GM19035 (cell line): ENCODE measurements at regions not wholly inside any gene's neighbourhood (a gene's known extent, or its start where the extent isn't known, plus 50 kb on each side); places are given as distances from the start of the nearest gene placed in this dataset.
"Not testable (repeated sequence)": the region's sequence is repeated elsewhere in the genome, so short reads cannot be mapped to it uniquely, and the experiment has no call there.

ENCODE experiments used
- ATAC-seq: cut with Tn5 transposase; IDR thresholded peaks from one replicate; pipeline ENCODE4 v1.9.1; 2021; ENCODE audit not compliant: unreplicated experiment

DNA sequence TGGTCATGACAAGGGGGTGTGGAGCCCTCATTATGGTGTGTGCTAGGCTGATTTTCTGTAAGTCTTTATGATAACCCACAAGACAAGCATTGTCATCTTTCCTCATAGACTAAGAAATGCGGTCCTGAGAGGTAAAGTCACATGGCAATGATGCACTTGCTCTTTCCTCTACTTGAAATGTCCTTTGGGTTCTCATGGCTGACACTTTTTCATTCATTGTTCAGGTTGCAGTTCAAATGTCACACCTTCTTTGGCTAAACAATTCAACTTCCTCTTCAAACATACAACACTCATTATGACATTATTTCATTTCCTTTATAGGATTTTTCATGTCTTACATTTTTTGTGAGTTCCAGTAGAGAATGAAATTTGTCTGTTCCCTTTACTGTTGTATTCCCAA, 323.6 kb upstream of the PRR16 start:
- ATAC-seq: no peak

DNA sequence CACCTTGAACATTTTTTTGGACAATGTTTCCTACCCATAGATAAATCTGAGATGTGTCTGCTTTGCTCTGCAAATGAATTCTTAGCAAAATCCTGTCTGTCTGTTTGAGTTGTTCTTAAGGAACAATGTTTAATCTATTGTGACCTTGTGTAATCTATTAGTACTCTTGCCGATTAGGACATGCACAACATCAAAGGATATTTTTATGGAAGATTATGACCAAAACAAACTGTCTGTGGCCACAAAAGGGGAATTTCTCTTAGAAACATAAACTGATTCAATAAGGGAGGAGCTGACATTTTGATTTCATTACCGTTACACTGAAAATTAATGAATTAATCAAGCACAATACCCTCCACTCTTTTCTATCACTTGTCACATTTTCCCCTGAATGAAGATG, 323.0 kb upstream of the PRR16 start:
- ATAC-seq: no peak

DNA sequence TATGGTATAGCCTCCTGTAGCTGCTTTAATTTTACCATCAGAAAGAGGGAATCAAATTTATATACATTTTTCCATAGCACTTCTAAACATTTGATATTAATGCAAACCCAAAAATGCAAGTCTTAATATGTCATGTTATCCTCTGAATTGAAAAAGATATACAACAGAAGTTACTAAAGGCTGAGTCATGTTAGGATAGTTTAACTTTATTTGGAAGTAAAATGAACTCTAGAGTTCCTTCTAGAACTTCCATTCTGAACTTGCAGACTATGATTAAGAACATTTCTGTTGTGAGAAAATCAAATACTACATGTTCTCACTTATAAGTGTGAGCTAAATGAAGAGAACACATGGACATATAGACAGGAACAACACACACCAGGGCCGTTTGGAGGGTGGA, 317.3 kb upstream of the PRR16 start:
- ATAC-seq: no peak

DNA sequence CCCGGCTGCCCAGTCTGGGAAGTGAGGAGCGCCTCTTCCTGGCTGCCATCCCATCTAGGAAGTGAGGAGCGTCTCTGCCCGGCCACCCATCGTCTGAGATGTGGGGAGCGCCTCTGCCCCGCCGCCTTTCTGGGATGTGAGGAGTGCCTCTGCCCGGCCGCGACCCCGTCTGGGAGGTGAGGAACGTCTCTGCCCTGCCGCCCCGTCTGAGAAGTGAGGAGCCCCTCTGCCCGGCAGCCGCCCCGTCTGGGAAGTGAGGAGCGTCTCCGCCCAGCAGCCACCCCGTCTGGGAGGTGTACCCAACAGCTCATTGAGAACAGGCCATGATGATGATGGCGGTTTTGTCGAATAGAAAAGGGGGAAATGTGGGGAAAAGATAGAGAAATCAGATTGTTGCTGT, 316.2 kb upstream of the PRR16 start:
- ATAC-seq: not testable (repeated sequence)

DNA sequence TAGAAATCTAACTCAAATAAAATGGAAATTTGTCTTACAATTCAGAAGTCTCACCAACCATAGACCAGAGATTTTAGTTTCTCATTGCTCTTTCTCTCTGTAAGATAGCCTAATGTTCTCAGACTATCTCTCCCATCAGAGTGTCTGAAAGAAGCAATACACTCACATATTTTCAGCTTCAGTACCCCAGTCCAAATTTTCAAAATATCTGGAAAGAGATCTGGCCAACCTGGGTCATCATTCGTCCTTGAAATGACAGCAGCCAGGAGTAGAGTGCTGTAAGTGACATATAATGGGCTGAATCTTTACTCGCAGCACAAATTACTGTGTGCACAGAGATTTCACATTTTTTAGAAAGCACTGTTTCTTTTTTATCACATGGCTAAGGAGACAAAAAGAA, 313.3 kb upstream of the PRR16 start:
- no peak for ATAC-seq

DNA sequence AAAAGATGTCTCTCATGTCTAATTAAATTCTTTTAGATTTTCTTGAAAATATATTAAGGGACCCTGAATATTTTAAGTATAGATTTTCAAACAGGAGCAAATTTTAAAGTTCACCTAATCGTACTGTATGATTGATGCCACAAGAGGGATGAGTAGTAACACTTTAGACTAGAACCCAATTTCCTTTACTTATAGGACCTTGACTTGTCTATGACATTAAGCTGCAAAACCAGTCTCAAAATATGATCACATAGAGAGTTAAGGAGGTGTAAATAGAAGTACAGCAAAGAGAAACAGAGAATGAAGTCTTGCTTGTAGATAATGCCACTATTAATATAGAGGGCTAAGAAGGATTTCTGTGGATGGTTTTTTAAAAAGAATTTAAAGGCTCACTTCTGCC, 312.9 kb upstream of the PRR16 start:
- no peak for ATAC-seq

DNA sequence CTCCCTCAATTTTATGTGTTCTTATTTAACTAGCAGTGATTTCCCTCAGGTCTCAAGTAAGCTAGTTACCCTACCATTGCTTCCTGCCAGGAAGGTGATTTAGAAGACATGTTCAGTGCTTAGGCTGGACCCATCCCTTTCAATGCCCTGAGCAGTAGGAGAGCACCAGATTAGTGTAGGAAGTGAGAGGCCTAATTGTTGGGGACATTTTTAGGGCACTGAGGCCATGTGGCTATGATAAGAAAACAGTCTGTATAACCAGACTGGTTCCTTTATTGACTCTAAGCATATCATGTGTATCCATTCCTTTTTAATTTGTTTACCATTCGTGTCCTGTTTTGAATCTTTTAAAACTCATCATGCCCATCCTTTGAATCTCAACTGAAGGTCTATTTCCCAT, 312.3 kb upstream of the PRR16 start:
- no peak for ATAC-seq

DNA sequence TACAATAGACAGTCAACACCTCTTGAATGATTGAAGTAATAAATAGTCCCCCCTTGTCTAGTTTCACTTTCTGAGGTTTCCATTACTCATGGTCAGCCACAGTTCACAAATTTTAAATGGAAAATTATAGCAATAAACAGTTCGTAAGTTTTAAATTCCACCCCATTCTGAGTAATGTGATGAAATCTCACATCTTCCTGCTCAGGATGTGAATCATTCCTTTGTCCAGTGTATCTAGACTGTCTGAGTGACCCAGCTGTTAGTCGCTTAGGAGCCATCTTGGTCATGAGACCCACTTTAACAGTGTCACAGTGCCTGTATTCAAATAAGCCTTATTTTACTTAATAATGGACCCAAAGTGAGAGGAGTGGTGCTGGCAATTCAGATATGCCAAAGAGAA, 311.6 kb upstream of the PRR16 start:
- no peak for ATAC-seq

DNA sequence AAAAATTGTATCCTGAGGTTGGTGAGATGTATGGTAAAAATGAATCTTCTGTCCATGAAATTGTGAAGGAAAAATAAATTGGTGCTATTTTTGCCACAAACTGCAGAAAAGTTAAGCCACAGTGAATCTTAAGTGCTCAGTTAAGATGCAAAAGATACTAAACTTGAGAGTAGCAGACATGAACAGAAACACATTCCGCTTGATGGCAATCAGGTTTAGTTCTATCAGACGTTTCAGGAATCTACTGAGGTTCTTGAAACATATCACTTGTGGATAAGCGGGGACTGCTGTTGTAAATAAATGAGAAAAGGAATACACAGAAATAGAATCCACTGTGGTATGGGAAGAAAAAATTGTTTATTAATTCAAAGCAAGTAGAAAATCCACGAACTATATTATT, 311.2 kb upstream of the PRR16 start:
- no peak for ATAC-seq

DNA sequence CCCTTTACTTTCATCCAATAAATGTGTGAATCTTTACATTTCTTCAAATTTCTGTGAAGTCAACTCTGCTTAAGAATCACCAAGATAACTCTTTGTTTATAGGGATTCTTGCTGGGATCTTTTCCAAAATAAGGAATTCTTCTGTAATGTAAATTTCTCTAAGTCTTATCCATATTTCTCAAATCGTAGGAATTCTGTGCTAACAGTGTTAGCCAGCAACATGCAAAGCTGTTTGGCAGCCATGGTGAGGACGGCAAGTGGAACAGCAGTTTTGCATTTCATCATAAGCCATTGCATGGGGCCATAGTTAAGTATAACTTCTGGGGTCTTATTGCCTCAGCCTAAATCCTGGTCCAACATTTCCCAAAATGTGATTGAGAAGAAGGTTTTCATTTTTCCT, 310.5 kb upstream of the PRR16 start:
- no peak for ATAC-seq

DNA sequence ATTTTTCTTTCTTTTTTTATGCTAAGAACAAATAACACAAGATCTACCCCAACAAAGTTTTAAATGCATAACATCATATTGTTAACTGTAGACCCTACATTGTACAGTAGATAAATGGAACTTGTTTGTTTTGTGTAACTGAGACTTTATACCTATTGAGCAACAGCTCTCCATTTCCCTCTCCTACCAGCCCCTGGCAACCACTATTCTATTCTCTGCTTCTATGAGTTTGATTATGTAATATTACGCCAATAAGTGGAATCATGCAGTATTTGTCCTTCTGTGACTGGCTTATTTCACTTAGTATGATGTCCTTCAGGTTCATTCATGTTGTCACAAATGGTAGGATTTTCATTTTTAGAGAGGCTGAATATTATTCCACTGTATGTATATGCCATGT, 308.2 kb upstream of the PRR16 start:
- no peak for ATAC-seq

DNA sequence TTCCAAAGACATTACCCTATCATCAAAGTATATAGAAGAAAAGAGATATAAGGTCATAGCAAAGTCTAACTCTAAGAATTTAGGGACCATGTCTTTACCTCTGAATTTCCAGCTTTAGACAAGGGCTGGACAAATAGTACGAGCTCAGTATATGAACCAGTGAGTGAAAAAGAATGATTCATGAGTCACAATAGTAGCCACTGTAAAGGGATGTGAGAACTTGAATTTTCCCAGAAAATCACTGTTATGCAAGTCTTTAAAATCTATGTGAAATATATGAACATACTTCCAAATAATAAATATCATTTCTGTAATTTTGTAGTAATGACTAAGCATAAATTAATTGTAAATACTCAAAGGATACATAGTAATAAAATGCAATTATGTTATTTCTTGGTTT, 305.9 kb upstream of the PRR16 start:
- ATAC-seq: no peak

DNA sequence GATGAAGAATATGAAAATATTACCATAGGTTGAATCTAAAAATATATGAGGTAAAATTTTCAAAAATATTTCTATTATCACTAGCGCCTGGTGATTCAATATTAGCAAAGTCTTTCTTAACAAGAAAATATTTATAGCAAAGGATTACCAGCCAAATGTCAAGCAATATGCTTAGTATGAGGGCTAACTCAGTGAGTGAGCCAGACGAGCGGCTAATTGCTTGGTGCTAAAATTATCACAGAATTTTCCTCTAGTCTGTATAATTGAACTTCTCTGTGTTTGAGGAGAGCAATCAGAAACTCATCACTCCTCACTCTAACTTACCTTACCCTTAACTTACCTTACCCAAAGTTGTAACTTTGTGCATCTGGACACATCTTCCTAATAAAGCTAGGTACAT, 304.9 kb upstream of the PRR16 start:
- ATAC-seq: no peak

DNA sequence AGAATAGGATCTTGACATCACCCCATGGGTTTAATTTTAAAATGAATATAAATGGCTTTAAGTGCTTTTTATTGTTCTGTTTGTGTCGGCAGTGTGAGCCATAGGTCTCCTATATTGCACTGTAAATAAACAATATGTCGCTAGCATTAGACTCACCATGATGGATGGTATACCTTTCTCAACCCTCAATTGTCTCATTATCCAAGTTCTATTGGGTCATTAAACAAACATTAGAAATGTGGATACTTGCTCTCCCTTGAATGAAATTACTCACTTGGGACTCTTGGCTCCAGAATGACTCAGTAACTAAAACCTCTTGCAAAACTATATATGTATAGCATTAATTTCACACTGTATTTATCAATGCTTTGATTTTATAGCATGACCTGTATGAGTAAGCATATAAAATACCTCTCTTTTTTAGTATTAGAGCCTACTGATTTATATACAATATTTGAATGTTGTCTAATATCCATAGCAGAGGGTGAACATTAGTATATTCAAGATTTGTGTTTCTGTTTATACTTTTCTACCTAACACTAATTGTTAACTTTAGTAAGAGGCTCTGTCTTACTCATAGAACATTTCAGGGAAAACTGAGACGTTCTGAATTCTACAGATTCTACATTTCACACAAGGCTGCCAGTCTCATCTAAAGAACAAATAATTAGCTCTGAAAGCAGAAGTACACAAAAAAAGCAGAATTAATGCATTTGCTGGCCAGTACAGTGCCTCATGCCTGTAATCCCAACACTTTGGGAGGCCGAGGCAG, 303.8 kb upstream of the PRR16 start:
- ATAC-seq: no peak

DNA sequence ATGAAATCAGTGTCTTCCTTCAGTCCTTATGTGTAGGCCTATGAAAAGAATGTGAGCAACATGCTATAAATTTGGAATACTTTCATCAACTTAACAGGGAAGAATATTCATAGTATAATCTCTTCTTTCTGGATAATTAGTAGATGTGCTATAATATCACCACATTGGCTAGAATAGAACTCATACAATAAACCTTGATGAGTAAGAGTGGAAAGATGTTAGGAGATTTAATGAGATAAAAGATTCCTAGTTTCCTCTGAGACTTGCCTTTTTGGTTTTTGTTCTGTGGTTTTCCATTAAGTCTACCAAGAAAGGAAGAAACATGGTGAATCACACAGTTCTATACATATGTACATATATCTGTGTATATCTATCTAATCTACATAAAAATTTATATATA, 301.8 kb upstream of the PRR16 start:
- ATAC-seq: no peak

DNA sequence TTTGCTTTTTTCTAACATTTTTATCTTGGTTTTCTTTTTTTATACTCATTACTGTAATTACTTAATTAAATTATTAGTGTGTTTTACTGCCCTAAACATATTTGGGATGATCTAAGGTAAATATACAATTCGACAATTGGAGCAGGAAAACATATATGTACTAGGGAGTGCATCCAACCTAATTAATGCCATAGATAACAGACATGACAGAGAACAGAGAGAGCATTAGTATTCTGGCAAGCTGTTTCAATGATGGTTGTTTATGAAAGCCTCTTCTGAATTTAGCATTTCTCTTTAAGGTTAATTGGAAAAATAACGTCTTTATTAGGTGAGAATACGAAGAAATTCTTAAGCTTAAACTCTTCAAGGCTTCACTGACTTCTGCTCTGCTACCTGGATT, 300.1 kb upstream of the PRR16 start:
- no peak for ATAC-seq

DNA sequence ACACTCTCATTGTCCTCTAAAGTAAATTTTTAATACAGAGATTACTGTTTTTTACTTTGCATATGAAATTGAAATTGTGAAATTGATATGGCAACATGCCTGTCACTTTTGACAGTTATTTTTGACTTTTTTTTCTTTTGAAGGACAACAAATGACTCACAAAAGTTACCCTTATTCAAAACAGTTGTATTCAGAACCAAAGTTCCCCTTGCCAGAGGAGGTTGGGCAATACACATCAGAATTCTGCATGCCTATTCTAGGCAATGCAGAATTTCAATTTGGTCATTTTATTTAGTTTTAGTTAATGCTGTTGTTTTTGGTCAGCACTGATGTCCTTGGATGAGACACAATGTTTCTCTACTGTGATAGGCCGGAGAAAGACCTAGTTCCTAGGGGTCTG, 299.1 kb upstream of the PRR16 start:
- peak; percentile 56 for ATAC-seq

DNA sequence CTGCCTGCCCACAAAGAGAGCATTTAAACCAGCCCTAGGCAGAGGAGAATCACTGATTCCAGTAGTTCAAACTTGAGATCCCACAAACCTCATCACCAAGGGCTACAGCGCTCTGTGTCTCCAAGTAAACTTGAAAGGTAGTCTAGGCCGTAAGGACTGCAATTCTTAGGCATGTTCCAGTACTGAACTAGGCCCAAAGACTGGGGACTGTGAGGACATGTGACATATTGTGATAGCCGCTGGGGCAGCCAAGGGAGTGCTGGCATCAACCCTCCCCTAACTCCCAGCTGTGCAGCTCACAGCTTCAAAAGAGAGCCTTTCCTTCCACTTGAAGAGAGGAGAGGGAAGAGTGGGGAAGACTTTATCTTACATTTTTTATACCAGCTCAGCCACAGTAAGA, 291.0 kb upstream of the PRR16 start:
- ATAC-seq: no peak

DNA sequence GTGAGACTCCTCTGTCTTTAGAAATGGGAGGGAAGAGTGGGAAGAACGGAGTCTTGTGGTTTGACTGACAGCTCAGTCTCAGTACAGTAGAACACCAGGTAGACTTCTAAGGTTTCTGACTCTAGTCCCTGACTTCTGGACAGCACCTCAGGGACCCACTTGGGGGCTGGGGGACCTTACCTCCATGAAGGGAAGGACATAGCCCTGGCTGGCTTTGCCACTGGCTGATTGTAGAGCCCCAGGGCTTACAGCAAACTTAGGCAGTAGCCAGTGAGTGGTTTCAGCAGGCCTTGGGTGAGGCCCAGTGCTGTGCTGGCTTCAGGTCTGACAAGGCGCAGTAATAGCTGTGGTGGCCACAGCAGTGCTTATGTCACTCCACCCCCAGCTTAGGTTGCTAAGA, 290.0 kb upstream of the PRR16 start:
- no peak for ATAC-seq

DNA sequence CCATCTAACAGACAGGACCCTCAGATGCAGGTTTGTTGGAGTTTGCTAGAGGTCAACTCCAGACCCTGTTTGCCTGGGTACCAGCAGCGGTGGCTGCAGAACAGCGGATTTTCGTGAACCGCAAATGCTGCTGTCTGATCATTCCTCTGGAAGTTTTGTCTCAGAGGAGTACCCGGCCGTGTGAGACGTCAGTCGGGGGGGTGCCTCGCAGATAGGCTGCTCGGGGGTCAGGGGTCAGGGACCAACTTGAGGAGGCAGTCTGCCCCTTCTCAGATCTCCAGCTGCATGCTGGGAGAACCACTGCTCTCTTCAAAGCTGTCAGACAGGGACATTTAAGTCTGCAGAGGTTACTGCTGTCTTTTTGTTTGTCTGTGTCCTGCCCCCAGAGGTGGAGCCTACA, 282.9 kb upstream of the PRR16 start:
- ATAC-seq: not testable (repeated sequence)

DNA sequence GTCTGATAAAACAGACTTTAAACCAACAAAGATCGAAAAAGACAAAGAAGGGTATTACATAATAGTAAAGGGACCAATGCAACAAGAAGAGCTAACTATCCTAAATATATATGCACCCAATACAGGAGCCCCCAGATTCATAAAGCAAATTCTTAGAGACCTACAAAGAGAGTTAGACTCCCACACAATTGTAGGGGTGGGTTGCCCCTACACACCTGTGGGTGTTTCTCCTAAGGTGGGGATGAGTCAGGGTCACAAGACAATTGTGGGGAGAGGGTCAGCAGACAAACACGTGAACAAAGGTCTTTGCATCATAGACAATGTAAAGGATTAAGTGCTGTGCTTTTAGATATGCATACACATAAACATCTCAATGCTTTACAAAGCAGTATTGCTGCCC, 269.4 kb upstream of the PRR16 start:
- ATAC-seq: not testable (repeated sequence)

DNA sequence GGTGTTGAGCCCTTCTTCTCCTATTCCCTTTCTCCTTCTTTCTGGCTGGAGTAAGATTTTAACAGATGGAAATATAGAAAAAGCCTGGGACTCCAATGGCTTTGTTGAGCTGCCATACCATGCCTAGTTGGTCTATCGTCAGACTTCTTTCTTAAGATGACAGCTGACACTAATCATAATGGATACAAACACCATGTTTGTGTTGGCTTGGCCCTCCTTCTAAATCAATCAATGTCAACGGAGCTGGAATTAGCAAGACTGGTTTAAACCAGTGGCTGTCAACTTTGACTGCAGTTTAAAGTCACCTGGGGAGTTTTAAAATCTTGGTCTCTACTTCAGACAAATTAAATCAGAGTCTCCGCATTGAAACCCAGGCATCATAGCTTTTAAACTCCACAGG, 264.5 kb upstream of the PRR16 start:
- ATAC-seq: no peak

DNA sequence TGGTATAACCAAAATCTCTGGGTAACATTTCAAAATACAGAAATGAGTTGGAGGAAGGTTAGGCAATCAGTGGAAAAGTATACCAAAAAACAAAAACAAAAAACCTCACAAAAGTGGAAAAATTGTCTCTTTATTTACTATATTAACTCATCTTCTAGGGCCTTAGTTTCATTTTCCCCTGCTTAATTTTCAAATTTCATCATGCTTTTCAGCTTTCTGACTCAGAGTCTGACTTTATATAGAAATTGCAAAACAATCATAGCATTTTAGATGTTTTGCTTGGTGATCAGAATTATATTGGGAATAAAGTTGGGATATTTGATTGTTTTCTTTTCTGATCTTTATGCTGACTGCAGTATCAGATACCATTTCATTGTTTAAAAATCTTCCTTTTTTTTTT, 257.0 kb upstream of the PRR16 start:
- no peak for ATAC-seq
